ENCODE measurements at regions not wholly inside any gene's neighbourhood (a gene's known extent, or its start where the extent isn't known, plus 50 kb on each side); places are given as distances from the start of the nearest gene placed in this dataset.

GRCh38 chr2:217521820-217522219 is 481.0 kb downstream of the TNS1 start:
- no peak for DNase-seq (ENCODE audit: low read depth, low spot score)

GRCh38 chr2:217520356-217521010 is 482.3 kb downstream of the TNS1 start:
- Histone ChIP-seq H3K9me1 (ENCODE audit: control insufficient read depth, extremely low read depth, insufficient read depth, low read length) (no peaks in the 10 kb centered on the region), H2AFZ (ENCODE audit: control insufficient read depth, low read length) (no peak overlapping the region), H3K9me3 (ENCODE audit: control insufficient read depth, low read depth, low read length) (no peaks in the 10 kb centered on the region), H3K27ac (ENCODE audit: control insufficient read depth, insufficient read depth, low read length) (no peak overlapping the region), H3K36me3 (ENCODE audit: control insufficient read depth in 2 of 2, extremely low read depth in 1 of 2, insufficient read depth in 2 of 2, low read length in 2 of 2) (no peaks in the 10 kb centered on the region), H3K4me2 (ENCODE audit: control insufficient read depth, extremely low read depth, insufficient read depth, low read depth, low read length) (no peak overlapping the region), H3K4me3 (ENCODE audit: control insufficient read depth in 2 of 3, extremely low read depth in 1 of 3, insufficient read depth in 2 of 3, low read depth in 1 of 3, low read length in 3 of 3) (no peak overlapping the region), H3K27me3 (ENCODE audit: control insufficient read depth, extremely low read depth, insufficient read depth, low read length) (peaks cover 5% of the 10 kb centered on the region), H3K9ac (ENCODE audit: control insufficient read depth, extremely low read depth, insufficient read depth, low read length) (no peak overlapping the region), H4K20me1 (ENCODE audit: control insufficient read depth, extremely low read depth, insufficient read depth, low read length) (no peaks in the 10 kb centered on the region), H3K79me2 (ENCODE audit: control insufficient read depth, insufficient read depth, low read length) (no peaks in the 10 kb centered on the region), H3K4me1 (ENCODE audit: control insufficient read depth, extremely low read depth, insufficient read depth, low read length) (no peaks in the 10 kb centered on the region)
- FAIRE-seq = no peak
- TF ChIP-seq CTCF (optimal IDR thresholded peaks at IDR 0.05 in 1 of 3, IDR thresholded peaks at IDR 0.05 in 1 of 3, conservative IDR thresholded peaks at IDR 0.05 in 1 of 3; ENCODE audit: extremely low read depth in 1 of 3, insufficient read depth in 2 of 3, low read length in 3 of 3) = no peak
- TF ChIP-seq EZH2 (IDR thresholded peaks at IDR 0.05; ENCODE audit: low read length) = no peak
- dilution Hi-C loops (cut with MboI; ENCODE audit: extremely low pct_ligation_motif_present, low sequenced_read_pairs) = loop anchor here (25.0 kb wide), 1 partner anchor 192 kb away; no protein-coding TSS in a partner anchor
- no peak for DNase-seq (ENCODE audit: low read depth, low spot score)

More at GRCh38 chr2:217521820-217522219, 481.0 kb downstream of the TNS1 start:
- dilution Hi-C loops (cut with MboI; ENCODE audit: extremely low pct_ligation_motif_present, low sequenced_read_pairs) = loop anchor here (25.0 kb wide), 1 partner anchor 190 kb away; no protein-coding TSS in a partner anchor
- no peaks in the 10 kb centered on the region for H3K9me3 ChIP-seq (ENCODE audit: control insufficient read depth, low read depth, low read length)
- H3K36me3 ChIP-seq (ENCODE audit: control insufficient read depth in 2 of 2, extremely low read depth in 1 of 2, insufficient read depth in 2 of 2, low read length in 2 of 2) = no peaks in the 10 kb centered on the region
- no peak overlapping the region for H3K27ac ChIP-seq (ENCODE audit: control insufficient read depth, insufficient read depth, low read length)
- no peak overlapping the region for H3K4me2 ChIP-seq (ENCODE audit: control insufficient read depth, extremely low read depth, insufficient read depth, low read depth, low read length)
- H3K79me2 ChIP-seq (ENCODE audit: control insufficient read depth, insufficient read depth, low read length) = no peaks in the 10 kb centered on the region
- H4K20me1 ChIP-seq (ENCODE audit: control insufficient read depth, extremely low read depth, insufficient read depth, low read length) = no peaks in the 10 kb centered on the region
- peaks cover 11% of the 10 kb centered on the region for H3K27me3 ChIP-seq (ENCODE audit: control insufficient read depth, extremely low read depth, insufficient read depth, low read length)
- no peaks in the 10 kb centered on the region for H3K9me1 ChIP-seq (ENCODE audit: control insufficient read depth, extremely low read depth, insufficient read depth, low read length)
- H3K9ac ChIP-seq (ENCODE audit: control insufficient read depth, extremely low read depth, insufficient read depth, low read length) = no peak overlapping the region
- no peak for FAIRE-seq
- H3K4me3 ChIP-seq (ENCODE audit: control insufficient read depth in 2 of 3, extremely low read depth in 1 of 3, insufficient read depth in 2 of 3, low read depth in 1 of 3, low read length in 3 of 3) = no peak overlapping the region
- H3K4me1 ChIP-seq (ENCODE audit: control insufficient read depth, extremely low read depth, insufficient read depth, low read length) = no peaks in the 10 kb centered on the region
- no peak overlapping the region for H2AFZ ChIP-seq (ENCODE audit: control insufficient read depth, low read length)
- no peak for TF ChIP-seq CTCF (optimal IDR thresholded peaks at IDR 0.05 in 1 of 3, IDR thresholded peaks at IDR 0.05 in 1 of 3, conservative IDR thresholded peaks at IDR 0.05 in 1 of 3; ENCODE audit: extremely low read depth in 1 of 3, insufficient read depth in 2 of 3, low read length in 3 of 3)
- no peak for TF ChIP-seq EZH2 (IDR thresholded peaks at IDR 0.05; ENCODE audit: low read length)

All from keratinocyte (primary cell).